ENCODE measurements at regions not wholly inside any gene's neighbourhood (a gene's known extent, or its start where the extent isn't known, plus 50 kb on each side); places are given as distances from the start of the nearest gene placed in this dataset.

DNA sequence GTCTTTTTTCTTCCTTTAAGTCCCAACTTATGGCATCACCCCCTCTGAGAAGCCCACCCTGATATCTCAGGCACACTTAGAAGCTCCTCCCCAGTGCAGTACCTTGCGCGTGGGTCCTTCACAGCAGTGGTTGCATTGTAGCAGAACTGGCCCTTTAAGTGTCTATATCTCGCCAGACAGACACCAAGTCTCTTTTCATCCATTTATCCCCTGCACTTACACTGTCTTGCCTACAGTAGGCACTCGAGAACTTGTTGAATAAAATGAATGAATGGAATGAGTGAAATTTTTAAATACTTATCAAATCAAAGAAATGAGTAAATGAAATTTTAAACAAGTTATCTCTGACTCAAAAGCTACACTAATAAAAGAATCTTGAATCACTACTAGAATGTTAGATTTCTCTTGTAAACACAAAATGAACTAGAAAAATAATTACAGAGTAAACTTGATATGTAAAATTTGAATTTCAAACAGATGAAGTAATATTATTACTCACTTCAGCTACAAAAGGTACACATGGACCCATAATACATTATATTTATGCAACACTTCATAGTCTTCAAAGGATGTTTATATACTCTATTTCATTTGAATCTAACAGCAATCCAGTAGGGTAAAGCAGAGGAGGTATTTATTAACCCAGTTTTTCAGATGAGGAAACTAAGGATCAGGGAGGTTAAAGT is 54.7 kb upstream of the MAN1A2 start (continued):
- no peak for TF ChIP-seq HDAC2 (IDR thresholded peaks at IDR 0.05; ENCODE audit: borderline replicate concordance in 1 of 2, low read depth in 2 of 2, low read length in 2 of 2)
- no peak for TF ChIP-seq KDM4A (IDR thresholded peaks at IDR 0.05; ENCODE audit: low read depth, low read length, severe bottlenecking)
- TF ChIP-seq, protein P1, sequence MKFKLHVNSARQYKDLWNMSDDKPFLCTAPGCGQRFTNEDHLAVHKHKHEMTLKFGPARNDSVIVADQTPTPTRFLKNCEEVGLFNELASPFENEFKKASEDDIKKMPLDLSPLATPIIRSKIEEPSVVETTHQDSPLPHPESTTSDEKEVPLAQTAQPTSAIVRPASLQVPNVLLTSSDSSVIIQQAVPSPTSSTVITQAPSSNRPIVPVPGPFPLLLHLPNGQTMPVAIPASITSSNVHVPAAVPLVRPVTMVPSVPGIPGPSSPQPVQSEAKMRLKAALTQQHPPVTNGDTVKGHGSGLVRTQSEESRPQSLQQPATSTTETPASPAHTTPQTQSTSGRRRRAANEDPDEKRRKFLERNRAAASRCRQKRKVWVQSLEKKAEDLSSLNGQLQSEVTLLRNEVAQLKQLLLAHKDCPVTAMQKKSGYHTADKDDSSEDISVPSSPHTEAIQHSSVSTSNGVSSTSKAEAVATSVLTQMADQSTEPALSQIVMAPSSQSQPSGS (IDR thresholded peaks at IDR 0.05; ENCODE audit: low read length), result no peak
- TF ChIP-seq, protein P2, sequence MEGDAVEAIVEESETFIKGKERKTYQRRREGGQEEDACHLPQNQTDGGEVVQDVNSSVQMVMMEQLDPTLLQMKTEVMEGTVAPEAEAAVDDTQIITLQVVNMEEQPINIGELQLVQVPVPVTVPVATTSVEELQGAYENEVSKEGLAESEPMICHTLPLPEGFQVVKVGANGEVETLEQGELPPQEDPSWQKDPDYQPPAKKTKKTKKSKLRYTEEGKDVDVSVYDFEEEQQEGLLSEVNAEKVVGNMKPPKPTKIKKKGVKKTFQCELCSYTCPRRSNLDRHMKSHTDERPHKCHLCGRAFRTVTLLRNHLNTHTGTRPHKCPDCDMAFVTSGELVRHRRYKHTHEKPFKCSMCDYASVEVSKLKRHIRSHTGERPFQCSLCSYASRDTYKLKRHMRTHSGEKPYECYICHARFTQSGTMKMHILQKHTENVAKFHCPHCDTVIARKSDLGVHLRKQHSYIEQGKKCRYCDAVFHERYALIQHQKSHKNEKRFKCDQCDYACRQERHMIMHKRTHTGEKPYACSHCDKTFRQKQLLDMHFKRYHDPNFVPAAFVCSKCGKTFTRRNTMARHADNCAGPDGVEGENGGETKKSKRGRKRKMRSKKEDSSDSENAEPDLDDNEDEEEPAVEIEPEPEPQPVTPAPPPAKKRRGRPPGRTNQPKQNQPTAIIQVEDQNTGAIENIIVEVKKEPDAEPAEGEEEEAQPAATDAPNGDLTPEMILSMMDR (IDR thresholded peaks at IDR 0.05; ENCODE audit: control extremely low read depth in 1 of 3, insufficient read depth in 1 of 3, low read depth in 1 of 3, low read length in 3 of 3), result peak in 1 of 3 experiments; percentile 45; a peak in 2 of 4 replicates
